Naive thymus-derived CD4-positive, alpha-beta T cell (primary cell): ENCODE measurements at regions not wholly inside any gene's neighbourhood (a gene's known extent, or its start where the extent isn't known, plus 50 kb on each side); places are given as distances from the start of the nearest gene placed in this dataset.

ENCODE experiments used
- ATAC-seq: fragments of 150-1000 bp; cut with Tn5 transposase; 2 replicates; pipeline ENCODE4 v1.10.0; 2021; ENCODE audit warnings: mild to moderate bottlenecking, moderate library complexity
- CTCF ChIA-PET: fragments of 350-600 bp; sonication (Branson Sonifier 250); formaldehyde crosslinking; loops from one replicate; lab custom pipeline; 2021; ENCODE audit warnings: antibody characterized with exemption; lab: Charles Lee
- POLR2A ChIA-PET: fragments of 350-600 bp; sonication (Branson Sonifier 250); formaldehyde crosslinking; loops from one replicate; lab custom pipeline; 2021; ENCODE audit warnings: antibody characterized with exemption, inconsistent platforms; lab: Charles Lee
- DNase-seq, 9 donors: peaks; one replicate each; pipeline versions ENCODE4 v3.0.0 to v3.0.0-alpha.2; 2020 to 2022; ENCODE audit warnings: mixed read lengths in 1 of 9
- H3K27ac ChIP-seq: one replicate; pipeline ENCODE4 v1.7.0; 2013; ENCODE audit warnings: mild to moderate bottlenecking, low read depth, low read length, moderate library complexity
- H3K27me3 ChIP-seq, 2 donors: one replicate each; pipeline ENCODE4 v1.7.0; 2013; ENCODE audit warnings: low read length in 2 of 2, mild to moderate bottlenecking in 2 of 2, moderate library complexity in 2 of 2; ENCODE audit not compliant: control insufficient read depth in 2 of 2, insufficient read depth in 2 of 2
- H3K36me3 ChIP-seq, 3 experiments: 1 replicate in 2 of 3; 2 replicates in 1 of 3; pipeline ENCODE4 v1.7.0; 2013; ENCODE audit warnings: low read length in 3 of 3, mild to moderate bottlenecking in 3 of 3, moderate library complexity in 1 of 3; ENCODE audit not compliant: insufficient read depth in 3 of 3, control insufficient read depth in 2 of 3
- H3K4me1 ChIP-seq, 2 donors: one replicate each; pipeline ENCODE4 v1.7.0; 2013; ENCODE audit warnings: low read length in 2 of 2, mild to moderate bottlenecking in 2 of 2, moderate library complexity in 1 of 2; ENCODE audit not compliant: control insufficient read depth in 2 of 2, insufficient read depth in 2 of 2
- H3K4me3 ChIP-seq: 2 replicates; pipeline ENCODE4 v1.7.0; 2013; ENCODE audit warnings: mild to moderate bottlenecking, low read length
- H3K9me3 ChIP-seq, 3 experiments: 1 replicate in 2 of 3; 2 replicates in 1 of 3; pipeline ENCODE4 v1.7.0; 2013; ENCODE audit warnings: low read length in 3 of 3; ENCODE audit not compliant: control insufficient read depth in 2 of 3
- H3K27ac Mint-ChIP-seq, 9 donors: one replicate each; pipeline ENCODE4 v1.8.0; 2020 to 2022; ENCODE audit warnings: mixed read lengths in 9 of 9, mild to moderate bottlenecking in 8 of 9, moderate library complexity in 5 of 9, inconsistent platforms in 2 of 9
- H3K27me3 Mint-ChIP-seq, 5 donors: one replicate each; pipeline ENCODE4 v1.8.0; 2021 to 2022; ENCODE audit warnings: mixed read lengths in 5 of 5, mild to moderate bottlenecking in 1 of 5
- H3K36me3 Mint-ChIP-seq, 5 donors: one replicate each; pipeline ENCODE4 v1.8.0; 2020 to 2022; ENCODE audit warnings: mixed read lengths in 5 of 5, mild to moderate bottlenecking in 3 of 5, inconsistent platforms in 1 of 5
- H3K4me1 Mint-ChIP-seq, 7 donors: one replicate each; pipeline ENCODE4 v1.8.0; 2020 to 2022; ENCODE audit warnings: mixed read lengths in 7 of 7, mild to moderate bottlenecking in 3 of 7, inconsistent platforms in 1 of 7
- H3K4me3 Mint-ChIP-seq, 10 donors: one replicate each; pipeline ENCODE4 v1.8.0; 2020 to 2022; ENCODE audit warnings: mild to moderate bottlenecking in 10 of 10, mixed read lengths in 10 of 10, moderate library complexity in 6 of 10, inconsistent platforms in 2 of 10
- H3K9me3 Mint-ChIP-seq, 11 donors: one replicate each; pipeline ENCODE4 v1.8.0; 2020 to 2022; ENCODE audit warnings: mixed read lengths in 11 of 11, mild to moderate bottlenecking in 4 of 11, inconsistent platforms in 1 of 11, moderate library complexity in 1 of 11
- intact Hi-C, 2 donors: fragments of 100-400 bp; cut with micrococcal nuclease; formaldehyde crosslinking; loops; one replicate each; pipeline ENCODE4 v1.15.1; 2023

GRCh38 chr15:37361621-37362020, 261.3 kb upstream of the MEIS2 start:
- Mint-ChIP-seq H3K36me3 (no peaks in the 10 kb centered on the region), H3K27me3 (peaks cover 0 to 6% (median 0%) of the 10 kb centered on the region in 5 donors), H3K4me1 (no peaks in the 10 kb centered on the region), H3K9me3 (peaks cover 0 to 15% (median 2%) of the 10 kb centered on the region in 11 donors), H3K4me3 (no peak overlapping the region), H3K27ac (no peak overlapping the region)
- ChIA-PET CTCF (interaction anchor here (0.6 kb wide), 1 partner anchor 22 kb away, joined by 3 read pairs; no protein-coding TSS in a partner anchor), POLR2A (no interaction called here)
- Histone ChIP-seq H3K36me3 (no peaks in the 10 kb centered on the region), H3K27me3 (no peaks in the 10 kb centered on the region), H3K27ac (no peak overlapping the region), H3K9me3 (no peaks in the 10 kb centered on the region), H3K4me1 (no peaks in the 10 kb centered on the region), H3K4me3 (no peak overlapping the region)
- DNase-seq (no peak), ATAC-seq (no peak)
- intact Hi-C loops, result no loop called here

- H3K4me3 ChIP-seq, result no peak overlapping the region
- no peak for DNase-seq
- no peak overlapping the region for H3K27ac ChIP-seq
- no peak overlapping the region for H3K27ac Mint-ChIP-seq
- intact Hi-C loops, result no loop called here
- H3K36me3 ChIP-seq, result no peaks in the 10 kb centered on the region
- no peaks in the 10 kb centered on the region for H3K36me3 Mint-ChIP-seq
- ChIA-PET CTCF (no interaction called here), POLR2A (no interaction called here)
- no peak overlapping the region for H3K4me3 Mint-ChIP-seq
- no peaks in the 10 kb centered on the region for H3K27me3 ChIP-seq
- no peaks in the 10 kb centered on the region for H3K4me1 Mint-ChIP-seq
- H3K9me3 Mint-ChIP-seq, result peaks cover 0 to 15% (median 4%) of the 10 kb centered on the region in 11 donors
- H3K9me3 ChIP-seq, result no peaks in the 10 kb centered on the region
- H3K4me1 ChIP-seq, result no peaks in the 10 kb centered on the region
- ATAC-seq, result no peak
- H3K27me3 Mint-ChIP-seq, result peaks cover 0 to 6% (median 0%) of the 10 kb centered on the region in 5 donors
Observed at GRCh38 chr15:37362414-37362813, 262.1 kb upstream of the MEIS2 start.

- Mint-ChIP-seq H3K27ac (no peak overlapping the region), H3K4me3 (no peak overlapping the region), H3K4me1 (no peaks in the 10 kb centered on the region), H3K27me3 (no peaks in the 10 kb centered on the region), H3K9me3 (peaks cover 0 to 13% (median 4%) of the 10 kb centered on the region in 11 donors), H3K36me3 (no peaks in the 10 kb centered on the region)
- Histone ChIP-seq H3K9me3 (no peaks in the 10 kb centered on the region), H3K27me3 (no peaks in the 10 kb centered on the region), H3K4me3 (no peak overlapping the region), H3K27ac (no peak overlapping the region), H3K4me1 (no peaks in the 10 kb centered on the region), H3K36me3 (no peaks in the 10 kb centered on the region)
- intact Hi-C loops, result no loop called here
- no peak for DNase-seq
- POLR2A ChIA-PET, result no interaction called here
- ATAC-seq, result no peak
- CTCF ChIA-PET, result no interaction called here
Observed at GRCh38 chr15:37368961-37369360, 268.6 kb upstream of the MEIS2 start.

- Histone ChIP-seq H3K4me3 (no peak overlapping the region), H3K27me3 (no peaks in the 10 kb centered on the region), H3K9me3 (no peaks in the 10 kb centered on the region), H3K4me1 (no peaks in the 10 kb centered on the region), H3K36me3 (no peaks in the 10 kb centered on the region), H3K27ac (no peak overlapping the region)
- DNase-seq, result no peak
- intact Hi-C loops, result no loop called here
- Mint-ChIP-seq H3K27me3 (no peaks in the 10 kb centered on the region), H3K36me3 (no peaks in the 10 kb centered on the region), H3K4me1 (no peaks in the 10 kb centered on the region), H3K27ac (no peak overlapping the region), H3K4me3 (no peak overlapping the region), H3K9me3 (peaks cover 0 to 11% (median 4%) of the 10 kb centered on the region in 11 donors)
- no peak for ATAC-seq
- ChIA-PET POLR2A (no interaction called here), CTCF (no interaction called here)
Observed at GRCh38 chr15:37370941-37371340, 270.6 kb upstream of the MEIS2 start.

GRCh38 chr15:37372064-37372463, 271.7 kb upstream of the MEIS2 start:
- peaks cover 0 to 5% (median 0%) of the 10 kb centered on the region in 5 donors for H3K36me3 Mint-ChIP-seq
- Histone ChIP-seq H3K4me1 (no peaks in the 10 kb centered on the region), H3K27ac (no peak overlapping the region), H3K9me3 (no peaks in the 10 kb centered on the region), H3K4me3 (no peak overlapping the region), H3K27me3 (no peaks in the 10 kb centered on the region), H3K36me3 (no peaks in the 10 kb centered on the region)
- ATAC-seq, result no peak
- no peak for DNase-seq
- H3K27me3 Mint-ChIP-seq, result no peaks in the 10 kb centered on the region
- no peak overlapping the region for H3K4me3 Mint-ChIP-seq
- ChIA-PET POLR2A (no interaction called here), CTCF (no interaction called here)
- peaks cover 0 to 9% (median 5%) of the 10 kb centered on the region in 11 donors for H3K9me3 Mint-ChIP-seq
- H3K4me1 Mint-ChIP-seq, result no peaks in the 10 kb centered on the region
- no peak overlapping the region for H3K27ac Mint-ChIP-seq
- intact Hi-C loops, result no loop called here

GRCh38 chr15:37375519-37375918, 275.2 kb upstream of the MEIS2 start:
- Histone ChIP-seq H3K36me3 (no peaks in the 10 kb centered on the region), H3K27ac (no peak overlapping the region), H3K27me3 (no peaks in the 10 kb centered on the region), H3K9me3 (no peaks in the 10 kb centered on the region), H3K4me3 (no peak overlapping the region), H3K4me1 (no peaks in the 10 kb centered on the region)
- H3K4me1 Mint-ChIP-seq, result no peaks in the 10 kb centered on the region
- CTCF ChIA-PET, result no interaction called here
- H3K27me3 Mint-ChIP-seq, result no peaks in the 10 kb centered on the region
- POLR2A ChIA-PET, result no interaction called here
- peaks cover 0 to 5% (median 0%) of the 10 kb centered on the region in 5 donors for H3K36me3 Mint-ChIP-seq
- no peak overlapping the region for H3K4me3 Mint-ChIP-seq
- ATAC-seq (no peak), DNase-seq (no peak)
- peaks cover 0 to 19% (median 6%) of the 10 kb centered on the region in 11 donors for H3K9me3 Mint-ChIP-seq
- no peak overlapping the region for H3K27ac Mint-ChIP-seq
- intact Hi-C loops, result no loop called here

GRCh38 chr15:37377428-37377827, 277.1 kb upstream of the MEIS2 start:
- intact Hi-C loops, result no loop called here
- Histone ChIP-seq H3K27ac (no peak overlapping the region), H3K36me3 (no peaks in the 10 kb centered on the region), H3K9me3 (no peaks in the 10 kb centered on the region), H3K4me3 (no peak overlapping the region), H3K27me3 (no peaks in the 10 kb centered on the region), H3K4me1 (no peaks in the 10 kb centered on the region)
- ChIA-PET CTCF (no interaction called here), POLR2A (no interaction called here)
- H3K4me1 Mint-ChIP-seq, result no peaks in the 10 kb centered on the region
- DNase-seq (no peak), ATAC-seq (no peak)
- peaks cover 0 to 18% (median 14%) of the 10 kb centered on the region in 11 donors for H3K9me3 Mint-ChIP-seq
- H3K4me3 Mint-ChIP-seq, result no peak overlapping the region
- H3K36me3 Mint-ChIP-seq, result peaks cover 0 to 15% (median 0%) of the 10 kb centered on the region in 5 donors
- no peaks in the 10 kb centered on the region for H3K27me3 Mint-ChIP-seq
- H3K27ac Mint-ChIP-seq, result no peak overlapping the region
